ENCODE measurements at regions not wholly inside any gene's neighbourhood (a gene's known extent, or its start where the extent isn't known, plus 50 kb on each side); places are given as distances from the start of the nearest gene placed in this dataset.

DNA sequence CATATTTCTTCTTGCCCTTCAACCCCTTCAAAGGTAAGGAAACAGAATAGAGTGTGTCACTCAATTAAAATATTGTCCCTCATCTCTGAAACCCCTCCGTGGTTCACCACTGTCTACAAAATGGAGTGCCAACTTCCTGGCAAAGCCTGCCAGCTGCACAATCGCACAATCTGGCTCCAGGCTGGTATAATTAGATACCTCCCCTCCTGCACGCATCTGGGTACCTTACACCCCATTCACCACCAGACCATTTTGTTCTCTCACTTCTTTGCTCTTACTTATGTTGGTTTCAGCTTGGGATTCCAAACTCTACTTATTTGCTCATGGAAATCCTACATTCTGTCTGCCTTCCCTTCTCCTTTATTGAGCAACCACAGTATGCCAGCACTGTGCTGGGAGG is 314.9 kb downstream of the NUAK1 start:
- no peaks in the 10 kb centered on the region for H3F3A ChIP-seq (ENCODE audit: insufficient read depth)
- H3K79me2 ChIP-seq (ENCODE audit: insufficient read depth, low read length): no peaks in the 10 kb centered on the region
- TF ChIP-seq, protein P1, sequence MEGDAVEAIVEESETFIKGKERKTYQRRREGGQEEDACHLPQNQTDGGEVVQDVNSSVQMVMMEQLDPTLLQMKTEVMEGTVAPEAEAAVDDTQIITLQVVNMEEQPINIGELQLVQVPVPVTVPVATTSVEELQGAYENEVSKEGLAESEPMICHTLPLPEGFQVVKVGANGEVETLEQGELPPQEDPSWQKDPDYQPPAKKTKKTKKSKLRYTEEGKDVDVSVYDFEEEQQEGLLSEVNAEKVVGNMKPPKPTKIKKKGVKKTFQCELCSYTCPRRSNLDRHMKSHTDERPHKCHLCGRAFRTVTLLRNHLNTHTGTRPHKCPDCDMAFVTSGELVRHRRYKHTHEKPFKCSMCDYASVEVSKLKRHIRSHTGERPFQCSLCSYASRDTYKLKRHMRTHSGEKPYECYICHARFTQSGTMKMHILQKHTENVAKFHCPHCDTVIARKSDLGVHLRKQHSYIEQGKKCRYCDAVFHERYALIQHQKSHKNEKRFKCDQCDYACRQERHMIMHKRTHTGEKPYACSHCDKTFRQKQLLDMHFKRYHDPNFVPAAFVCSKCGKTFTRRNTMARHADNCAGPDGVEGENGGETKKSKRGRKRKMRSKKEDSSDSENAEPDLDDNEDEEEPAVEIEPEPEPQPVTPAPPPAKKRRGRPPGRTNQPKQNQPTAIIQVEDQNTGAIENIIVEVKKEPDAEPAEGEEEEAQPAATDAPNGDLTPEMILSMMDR (IDR thresholded peaks at IDR 0.05; ENCODE audit: insufficient read depth, low read length, poor library complexity, severe bottlenecking): no peak
- no peak for TF ChIP-seq EZH2phosphoT487 (conservative IDR thresholded peaks at IDR 0.05; ENCODE audit: low read length)
- H3K36me3 ChIP-seq (ENCODE audit: low read length): no peaks in the 10 kb centered on the region
- no peak overlapping the region for H3K27ac ChIP-seq (ENCODE audit: low read depth, low read length)
- H3K27me3 ChIP-seq (ENCODE audit: low read length): no peaks in the 10 kb centered on the region
- no peaks in the 10 kb centered on the region for H3K9me3 ChIP-seq (ENCODE audit: insufficient read depth, low read length)
- no peak overlapping the region for H3K4me2 ChIP-seq (ENCODE audit: low read depth, low read length, poor library complexity, severe bottlenecking)
- no peak overlapping the region for H3K4me3 ChIP-seq (ENCODE audit: insufficient read depth, low read length, poor library complexity, severe bottlenecking)
- H3K9ac ChIP-seq (ENCODE audit: low read length): no peak overlapping the region
- no peaks in the 10 kb centered on the region for H3K9me2 ChIP-seq (replicated peaks; ENCODE audit: insufficient read depth, low read length)
- H2AFZ ChIP-seq (ENCODE audit: low read depth, low read length, severe bottlenecking): no peak overlapping the region
- no peaks in the 10 kb centered on the region for H4K20me1 ChIP-seq (ENCODE audit: low read depth, low read length)

GRCh38 chr12:105825141-105825540 is 313.6 kb downstream of the NUAK1 start:
- H2AFZ ChIP-seq (ENCODE audit: low read depth, low read length, severe bottlenecking): no peak overlapping the region
- no peak for TF ChIP-seq EZH2phosphoT487 (conservative IDR thresholded peaks at IDR 0.05; ENCODE audit: low read length)
- TF ChIP-seq, protein P1 (IDR thresholded peaks at IDR 0.05; ENCODE audit: insufficient read depth, low read length, poor library complexity, severe bottlenecking): no peak
- no peaks in the 10 kb centered on the region for H3K36me3 ChIP-seq (ENCODE audit: low read length)
- no peaks in the 10 kb centered on the region for H3K27me3 ChIP-seq (ENCODE audit: low read length)
- H3K9me2 ChIP-seq (replicated peaks; ENCODE audit: insufficient read depth, low read length): no peaks in the 10 kb centered on the region
- no peak overlapping the region for H3K4me2 ChIP-seq (ENCODE audit: low read depth, low read length, poor library complexity, severe bottlenecking)
- no peaks in the 10 kb centered on the region for H3K9me3 ChIP-seq (ENCODE audit: insufficient read depth, low read length)
- no peaks in the 10 kb centered on the region for H3F3A ChIP-seq (ENCODE audit: insufficient read depth)
- H4K20me1 ChIP-seq (ENCODE audit: low read depth, low read length): no peaks in the 10 kb centered on the region
- H3K4me3 ChIP-seq (ENCODE audit: insufficient read depth, low read length, poor library complexity, severe bottlenecking): no peak overlapping the region
- no peaks in the 10 kb centered on the region for H3K79me2 ChIP-seq (ENCODE audit: insufficient read depth, low read length)
- no peak overlapping the region for H3K9ac ChIP-seq (ENCODE audit: low read length)
- H3K27ac ChIP-seq (ENCODE audit: low read depth, low read length): no peak overlapping the region

DNA sequence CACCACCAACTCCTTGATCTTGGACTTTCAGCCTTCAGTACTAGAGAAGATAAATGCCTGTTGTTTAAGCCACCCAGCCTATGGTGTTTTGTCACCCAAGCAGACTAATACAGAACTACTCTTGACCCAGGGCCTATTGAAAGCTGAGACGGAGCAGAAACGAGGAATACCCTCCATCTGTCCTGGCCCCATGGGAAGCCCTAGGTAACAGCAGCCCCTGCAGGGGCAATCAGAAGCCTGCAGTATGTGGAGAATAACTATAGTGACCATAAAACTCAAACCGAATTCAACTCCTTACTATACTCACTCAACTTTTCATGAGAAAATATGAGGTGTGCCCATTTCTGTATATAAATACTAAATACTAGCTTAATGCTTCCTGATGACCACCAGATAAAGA is 307.4 kb downstream of the NUAK1 start:
- Histone ChIP-seq H3K9me2 (replicated peaks; ENCODE audit: insufficient read depth, low read length) (no peaks in the 10 kb centered on the region), H3K27ac (ENCODE audit: low read depth, low read length) (no peak overlapping the region), H3K9ac (ENCODE audit: low read length) (no peak overlapping the region), H3F3A (ENCODE audit: insufficient read depth) (no peaks in the 10 kb centered on the region), H3K79me2 (ENCODE audit: insufficient read depth, low read length) (no peaks in the 10 kb centered on the region), H3K4me3 (ENCODE audit: insufficient read depth, low read length, poor library complexity, severe bottlenecking) (no peak overlapping the region), H2AFZ (ENCODE audit: low read depth, low read length, severe bottlenecking) (no peak overlapping the region), H3K36me3 (ENCODE audit: low read length) (no peaks in the 10 kb centered on the region), H3K9me3 (ENCODE audit: insufficient read depth, low read length) (no peaks in the 10 kb centered on the region), H4K20me1 (ENCODE audit: low read depth, low read length) (no peaks in the 10 kb centered on the region), H3K27me3 (ENCODE audit: low read length) (no peaks in the 10 kb centered on the region), H3K4me2 (ENCODE audit: low read depth, low read length, poor library complexity, severe bottlenecking) (no peak overlapping the region)
- TF ChIP-seq, protein P1 (IDR thresholded peaks at IDR 0.05; ENCODE audit: insufficient read depth, low read length, poor library complexity, severe bottlenecking): no peak
- no peak for TF ChIP-seq EZH2phosphoT487 (conservative IDR thresholded peaks at IDR 0.05; ENCODE audit: low read length)
